ENCODE measurements at regions not wholly inside any gene's neighbourhood (a gene's known extent, or its start where the extent isn't known, plus 50 kb on each side); places are given as distances from the start of the nearest gene placed in this dataset.
"Not testable (repeated sequence)": the region's sequence is repeated elsewhere in the genome, so short reads cannot be mapped to it uniquely, and the experiment has no call there.

DNA sequence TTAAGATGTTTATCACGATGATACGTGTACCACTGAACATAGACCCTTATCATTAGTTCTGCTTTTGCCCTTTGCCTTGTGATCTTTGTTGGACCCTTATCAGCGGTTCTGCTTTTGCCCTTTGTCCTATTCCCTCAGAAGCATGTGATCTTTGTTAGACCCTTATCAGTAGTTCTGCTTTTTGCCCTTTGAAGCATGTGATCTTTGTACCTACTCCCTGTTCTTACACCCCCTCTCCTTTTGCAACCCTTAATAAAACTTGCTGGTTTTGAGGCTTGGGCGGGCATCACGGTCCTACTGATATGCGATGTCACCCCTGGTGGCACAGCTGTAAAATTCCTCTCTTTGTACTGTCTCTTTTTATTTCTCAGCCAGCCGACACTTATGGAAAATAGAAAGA, 117.0 kb downstream of the SDHAF3 start:
- not testable (repeated sequence) for DNase-seq

DNA sequence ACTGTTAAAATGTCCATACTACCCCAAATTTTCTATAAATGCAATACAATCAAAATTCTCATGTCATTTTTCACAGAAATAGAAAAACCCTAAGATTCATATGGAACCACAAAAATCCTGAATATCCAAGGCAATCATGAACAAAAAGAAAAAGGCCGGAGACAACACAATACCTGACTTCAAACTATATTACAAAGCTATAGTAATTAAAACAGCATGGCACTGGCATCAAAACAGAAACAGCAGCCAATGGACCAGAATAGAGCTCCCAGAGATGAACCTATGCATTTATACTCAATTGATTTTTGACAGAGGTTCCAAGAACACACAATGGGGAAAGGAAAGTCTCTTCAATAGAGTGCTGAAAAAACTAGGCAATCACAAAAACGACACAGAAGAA, 128.8 kb downstream of the SDHAF3 start:
- no peak for DNase-seq

DNA sequence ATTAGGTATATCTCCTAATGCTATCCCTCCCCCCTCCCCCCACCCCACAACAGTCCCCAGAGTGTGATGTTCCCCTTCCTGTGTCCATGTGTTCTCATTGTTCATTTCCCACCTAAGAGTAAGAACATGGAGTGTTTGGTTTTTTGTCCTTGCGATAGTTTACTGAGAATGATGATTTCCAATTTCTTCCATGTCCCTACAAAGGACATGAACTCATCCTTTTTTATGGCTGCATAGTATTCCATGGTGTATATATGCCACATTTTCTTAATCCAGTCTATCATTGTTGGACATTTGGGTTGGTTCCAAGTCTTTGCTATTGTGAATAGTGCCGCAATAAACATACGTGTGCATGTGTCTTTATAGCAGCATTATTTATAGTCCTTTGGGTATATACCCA, 140.7 kb downstream of the SDHAF3 start:
- not testable (repeated sequence) for DNase-seq

DNA sequence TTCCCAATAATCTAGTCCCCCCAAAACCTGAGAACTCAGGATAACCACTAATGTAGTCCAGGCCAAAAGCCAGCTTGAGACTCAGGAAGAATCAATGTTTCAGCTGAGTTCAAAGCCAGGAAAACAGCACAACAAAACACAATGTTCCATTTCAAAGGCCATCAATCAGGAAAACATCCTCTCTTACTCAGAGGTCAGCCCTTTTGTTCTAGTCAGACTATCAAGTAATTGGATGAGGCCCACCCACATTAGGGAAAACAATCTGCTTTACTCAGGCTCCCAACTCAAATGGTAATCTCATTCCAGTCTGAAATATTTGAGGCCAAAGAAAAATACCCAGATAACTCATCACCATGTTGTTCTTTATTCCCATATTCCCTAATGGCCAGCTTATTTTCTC, 152.2 kb downstream of the SDHAF3 start:
- DNase-seq = no peak

DNA sequence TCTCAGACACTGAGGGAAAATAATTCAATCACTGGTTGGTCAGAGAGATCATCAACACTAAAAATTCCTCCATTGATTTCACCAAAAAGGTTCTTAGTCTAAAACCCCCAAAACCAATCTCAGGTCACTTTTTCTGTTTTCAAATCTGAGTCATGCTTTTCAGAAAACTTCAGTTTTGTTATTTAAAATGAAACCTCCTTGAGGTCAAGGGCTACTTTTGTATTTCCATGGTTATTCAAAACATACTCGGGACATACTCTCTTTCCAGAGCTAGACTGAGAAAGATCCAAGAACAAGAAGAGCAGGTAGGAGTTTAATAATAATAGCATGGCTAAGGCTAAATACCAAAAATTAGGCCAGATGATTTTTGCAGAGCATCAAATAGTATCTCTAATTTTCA, 152.8 kb downstream of the SDHAF3 start:
- DNase-seq = no peak

DNA sequence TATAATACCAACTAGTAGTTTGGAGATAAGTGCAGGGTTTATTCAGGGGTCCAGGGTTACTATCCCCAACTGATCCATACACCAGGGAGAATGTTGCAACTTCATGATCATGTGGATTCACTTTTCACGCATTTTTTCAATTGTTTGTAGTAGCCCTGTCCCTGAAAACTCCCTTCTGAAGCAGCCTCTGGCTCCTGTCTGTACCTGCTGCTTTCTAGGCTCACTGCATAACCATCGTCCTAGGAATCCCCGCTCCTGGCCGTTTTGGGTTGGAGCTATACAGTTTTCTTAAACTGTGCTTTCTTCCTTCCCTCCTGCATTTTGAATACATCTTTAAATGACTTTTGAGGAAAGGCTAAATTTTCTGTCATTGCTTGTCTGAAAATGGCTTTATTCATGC, 154.1 kb downstream of the SDHAF3 start:
- DNase-seq = no peak

DNA sequence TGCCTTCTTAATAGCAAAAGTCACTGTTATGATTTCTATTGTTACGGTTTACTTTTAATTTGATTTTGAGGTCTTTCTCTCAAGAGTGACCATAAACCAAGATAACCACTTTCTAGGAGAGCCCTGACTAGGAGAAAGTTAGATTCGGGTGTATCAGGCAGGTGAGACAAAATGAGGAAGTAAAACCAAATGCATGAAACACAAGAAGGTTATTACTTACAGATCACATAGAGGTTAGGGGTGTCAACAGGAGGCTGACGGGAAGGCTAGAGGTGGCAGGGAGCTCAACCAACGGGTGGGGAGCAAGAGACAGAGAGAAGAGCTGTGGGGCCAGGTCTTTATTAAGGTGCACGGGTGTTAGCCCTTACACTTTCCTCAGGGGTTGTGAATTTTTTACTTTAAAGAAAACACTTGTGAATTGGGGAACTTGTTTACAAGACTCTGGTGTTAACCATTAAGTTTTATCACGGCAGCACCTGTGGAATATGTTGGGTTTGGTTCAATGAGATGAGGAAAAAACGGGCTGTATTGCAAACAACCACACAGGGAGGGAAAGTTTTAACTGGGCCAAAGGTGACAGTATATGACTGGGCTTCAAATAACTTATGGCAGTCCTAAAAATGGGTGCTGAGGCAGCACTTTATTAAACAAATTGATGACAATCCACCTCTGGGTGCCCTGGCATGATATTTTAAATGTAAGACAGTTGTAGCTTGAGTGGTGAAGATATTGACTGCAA, 154.9 kb downstream of the SDHAF3 start:
- no peak for DNase-seq

DNA sequence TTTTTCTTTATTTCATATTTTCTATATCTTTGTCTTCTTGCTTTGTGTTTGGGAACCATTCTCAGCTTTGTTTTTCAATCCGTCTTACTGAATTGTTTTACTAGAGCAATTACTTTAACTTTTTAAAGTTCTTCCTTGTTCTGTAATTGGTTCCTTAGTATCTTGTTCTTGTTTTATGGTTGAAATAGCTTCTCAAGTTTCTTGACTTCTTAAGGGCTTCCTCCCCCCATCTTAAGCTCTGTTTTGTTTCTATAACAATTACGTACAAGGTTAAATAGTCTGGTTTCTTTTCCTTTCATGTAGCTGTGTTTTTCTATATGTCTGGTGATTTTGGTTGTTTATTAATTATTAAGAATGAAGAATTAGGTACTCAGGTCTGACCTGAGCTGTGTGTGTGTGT, 158.0 kb downstream of the SDHAF3 start:
- DNase-seq = no peak

DNA sequence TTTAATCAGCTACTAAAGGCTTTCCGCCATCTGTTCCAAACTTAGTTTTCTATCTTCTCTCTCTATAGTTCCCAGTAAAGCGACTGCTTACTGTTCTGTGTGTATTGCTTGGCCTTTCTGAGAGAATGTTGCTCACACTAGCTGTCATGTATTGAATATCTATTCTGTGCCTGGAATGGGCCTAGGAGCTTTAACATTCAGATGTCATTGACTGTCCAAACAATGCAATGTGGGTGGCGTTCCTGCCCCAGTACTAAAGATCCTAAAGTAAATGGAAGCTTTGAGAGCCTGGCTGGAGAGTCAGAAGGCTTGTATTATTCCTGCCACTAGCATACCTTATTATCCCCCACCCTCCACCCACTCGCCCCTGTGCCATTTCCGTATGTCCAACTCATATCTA, 163.5 kb downstream of the SDHAF3 start:
- DNase-seq = no peak

DNA sequence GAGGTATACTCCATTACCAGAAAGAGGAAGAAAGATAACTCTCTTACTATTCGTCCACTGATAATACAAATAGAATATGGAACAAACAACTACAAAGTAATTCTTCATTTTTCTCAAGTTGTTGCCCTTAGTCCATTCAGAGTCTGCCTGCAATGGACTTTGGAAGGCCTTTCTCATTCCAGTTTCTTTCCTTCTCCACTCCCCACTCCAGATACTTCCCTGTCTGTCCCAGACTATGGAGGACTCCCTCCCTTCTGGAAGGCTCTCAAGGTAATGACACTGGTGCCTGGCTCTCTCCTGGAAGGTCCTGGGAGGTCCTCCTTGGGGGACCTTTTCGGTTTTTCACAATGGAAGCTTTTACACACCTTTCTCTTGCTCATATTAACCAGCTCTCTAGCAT, 167.8 kb downstream of the SDHAF3 start:
- DNase-seq = no peak

DNA sequence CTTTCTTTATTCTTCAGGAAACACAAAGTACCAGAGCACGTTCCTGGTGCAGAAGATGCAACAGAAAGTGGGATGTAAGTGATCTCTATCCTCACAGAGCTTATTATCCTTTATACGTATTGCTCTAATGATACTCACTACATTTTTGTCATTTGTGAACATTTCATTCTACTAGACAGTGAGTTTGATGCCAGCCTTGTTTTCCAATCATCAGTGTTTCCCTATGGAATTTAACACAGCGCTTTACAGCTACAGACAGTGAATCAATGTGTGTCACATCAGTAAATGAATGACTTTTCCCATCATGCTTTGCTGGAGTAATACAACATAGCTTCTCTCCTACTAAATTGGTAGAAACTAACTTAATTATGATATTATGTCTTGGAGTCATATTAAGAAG, 175.5 kb downstream of the SDHAF3 start:
- no peak for DNase-seq

DNA sequence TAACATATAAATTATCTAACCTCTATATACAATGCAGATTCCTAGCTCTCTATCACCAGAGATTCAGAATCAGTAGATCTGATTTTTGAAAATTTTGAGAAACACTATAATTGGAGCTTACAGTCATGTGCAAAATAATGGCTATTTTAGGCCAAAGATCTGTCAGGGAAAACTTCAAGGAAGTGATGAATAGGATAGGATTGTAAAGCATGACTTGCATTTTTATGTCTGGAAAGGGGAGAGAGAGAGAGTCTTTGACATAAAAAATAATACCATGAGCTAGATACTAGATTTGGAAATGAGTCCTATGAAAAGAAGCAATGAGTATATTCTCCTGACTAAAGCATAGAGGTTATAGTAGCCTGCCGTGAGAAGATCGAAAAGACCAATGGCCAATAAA, 181.1 kb downstream of the SDHAF3 start:
- peak; percentile 77 for DNase-seq

DNA sequence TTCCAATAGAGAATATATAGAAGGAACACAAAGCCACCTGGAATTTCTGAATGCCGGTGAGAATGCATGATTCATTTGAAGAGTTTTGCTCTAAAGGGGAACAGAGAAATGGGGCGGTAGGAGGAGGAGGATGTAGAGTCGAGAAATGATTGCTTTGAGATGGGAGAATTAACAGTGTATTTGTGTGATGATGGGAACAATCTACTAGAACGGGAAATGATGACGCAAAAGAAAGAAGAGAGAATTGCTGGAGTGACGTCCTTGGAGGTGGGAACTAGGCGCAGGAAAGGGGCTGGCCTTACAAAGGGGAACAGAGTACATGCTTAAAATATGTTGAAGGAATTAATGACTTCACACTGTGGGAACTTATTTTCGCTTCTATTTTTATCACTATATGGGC, 188.1 kb downstream of the SDHAF3 start:
- no peak for DNase-seq

DNA sequence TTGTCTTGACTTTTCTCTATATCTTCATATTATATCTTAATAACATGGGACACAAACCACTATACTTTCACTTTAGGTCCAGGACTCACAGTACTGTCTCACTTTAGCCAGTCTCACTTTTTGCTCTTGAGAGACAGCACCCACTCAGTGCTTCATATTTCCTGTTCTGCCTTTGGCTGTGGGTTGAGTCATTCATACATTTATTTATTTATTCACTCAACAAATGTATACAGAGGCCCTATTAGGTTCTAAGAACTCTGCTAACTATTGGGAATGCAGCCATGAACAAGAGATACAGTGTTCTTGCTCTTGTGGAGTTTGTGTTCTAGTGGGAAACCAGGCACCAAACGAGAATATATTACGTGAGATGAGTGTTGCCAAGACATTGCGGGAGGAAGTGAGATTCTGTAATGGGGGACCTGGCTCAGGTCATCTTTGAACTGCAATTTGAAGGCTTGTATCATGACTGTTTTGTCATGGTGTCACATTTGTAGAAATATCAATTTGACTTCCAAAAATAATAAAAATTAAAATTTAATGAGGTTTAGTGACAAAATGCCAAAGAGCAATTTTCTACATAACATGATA, 190.1 kb downstream of the SDHAF3 start:
- DNase-seq = peak; percentile 30

DNA sequence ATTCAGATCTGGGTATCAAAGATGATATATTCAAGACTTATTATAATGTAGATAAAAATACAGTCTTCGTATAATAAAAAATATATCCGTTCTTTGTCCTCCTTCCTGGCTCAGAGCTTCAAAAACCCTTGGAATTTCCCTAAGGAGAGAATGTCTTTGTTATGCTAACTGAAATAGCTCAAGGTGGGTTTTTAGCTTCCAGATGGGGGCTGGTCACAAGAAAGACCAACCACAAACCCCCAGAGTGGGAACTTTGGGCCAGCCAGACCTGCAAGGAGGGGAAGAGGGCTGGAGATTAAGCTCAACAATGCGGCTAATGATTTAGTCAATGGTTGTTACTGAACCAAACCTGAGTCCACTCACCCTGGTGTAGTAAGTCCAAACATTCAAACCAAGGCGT, 196.4 kb downstream of the SDHAF3 start:
- no peak for DNase-seq

DNA sequence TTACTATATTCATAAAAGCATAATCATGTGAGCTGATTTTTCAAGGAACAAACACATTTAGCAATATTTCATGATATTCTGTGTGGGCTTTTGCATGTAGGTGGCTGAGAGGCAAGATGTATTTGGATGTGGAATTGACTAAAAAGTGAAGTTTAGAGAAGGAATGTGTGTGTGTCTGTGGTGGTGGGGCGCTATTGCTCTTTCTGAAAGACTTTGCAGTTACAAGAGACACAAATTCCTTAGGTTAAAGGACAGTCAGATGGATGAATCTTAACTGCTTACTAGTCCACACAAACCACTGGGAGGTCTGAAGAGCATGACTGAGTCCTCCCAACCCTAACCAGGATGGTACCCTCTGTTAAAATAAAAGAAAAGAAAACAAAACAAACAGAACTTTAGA, 200.1 kb downstream of the SDHAF3 start:
- DNase-seq = no peak

DNA sequence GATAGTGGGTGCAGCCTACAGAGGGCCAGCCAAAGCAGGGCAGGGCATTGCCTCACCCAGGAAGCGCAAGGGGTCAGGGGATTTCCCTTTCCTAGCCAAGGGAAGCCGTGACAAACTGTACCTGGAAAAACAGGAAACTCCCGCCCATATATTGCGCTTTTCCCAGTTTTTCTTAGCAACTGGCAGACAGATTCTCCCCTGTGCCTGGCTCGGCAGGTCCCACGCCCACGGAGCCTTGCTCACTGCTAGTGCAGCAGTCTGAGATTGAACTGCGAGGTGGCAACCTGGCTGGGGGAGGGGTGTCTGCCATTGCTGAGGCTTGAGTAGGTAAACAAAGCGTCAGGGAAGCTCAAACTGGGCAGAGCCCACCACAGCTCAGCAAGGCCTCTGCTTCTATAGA, 212.4 kb downstream of the SDHAF3 start:
- not testable (repeated sequence) for DNase-seq

DNA sequence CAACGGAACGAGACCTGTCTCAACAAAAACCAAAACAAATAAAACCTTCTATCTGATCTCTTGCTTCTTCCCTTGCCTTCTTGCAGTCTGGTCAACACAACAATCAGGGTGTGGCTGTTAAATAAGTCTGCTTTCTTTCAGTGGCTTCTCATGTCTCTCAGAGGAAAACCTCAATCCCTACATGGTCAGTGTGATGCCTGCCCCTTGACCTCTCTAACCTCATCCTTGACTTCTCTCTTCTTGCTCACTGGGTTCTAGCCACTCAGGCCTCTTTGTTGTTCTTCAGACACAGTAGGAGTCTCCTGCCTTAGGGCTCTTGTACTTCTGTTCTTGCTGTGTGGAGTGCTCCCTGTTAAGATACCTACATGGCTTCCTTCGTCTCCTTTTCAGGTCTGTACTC, 220.4 kb downstream of the SDHAF3 start:
- no peak for DNase-seq

DNA sequence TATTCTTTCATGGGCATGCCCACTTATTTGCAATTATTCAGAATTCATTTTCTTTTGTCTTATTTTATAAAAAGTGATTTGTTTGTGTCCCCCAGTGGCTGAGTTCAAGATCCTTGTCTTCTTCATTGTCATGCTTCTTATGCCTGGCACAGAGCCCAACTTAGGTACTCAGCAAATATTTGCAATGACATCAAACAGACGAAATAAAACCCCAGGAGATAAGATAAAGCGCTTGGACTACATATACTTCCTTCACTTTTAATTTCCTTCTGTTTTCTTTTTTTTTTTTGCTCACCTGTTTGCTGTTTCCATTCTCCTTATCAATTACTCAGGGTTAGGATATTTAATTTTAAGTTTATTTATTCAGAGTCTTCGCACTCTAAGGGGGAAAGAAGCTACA, 225.0 kb downstream of the SDHAF3 start:
- DNase-seq = no peak

DNA sequence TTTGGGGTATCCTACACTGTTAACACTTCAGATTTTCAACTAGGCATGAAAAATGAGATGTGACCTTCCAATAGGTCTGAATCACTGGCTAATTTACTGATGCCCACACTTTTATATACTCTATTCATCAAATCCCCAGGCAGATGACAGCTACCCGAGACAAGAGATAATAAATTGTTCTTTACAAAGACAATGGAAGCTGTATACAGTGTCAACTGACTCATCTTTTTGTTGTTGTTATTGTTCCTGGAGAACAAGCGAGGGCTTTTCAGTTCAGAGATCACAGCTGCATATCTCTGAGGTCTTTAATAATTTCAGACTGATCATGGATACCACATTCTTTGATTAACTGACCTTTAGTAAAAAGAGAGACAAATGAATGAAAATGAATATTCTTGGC, 228.9 kb downstream of the SDHAF3 start:
- DNase-seq = no peak

DNA sequence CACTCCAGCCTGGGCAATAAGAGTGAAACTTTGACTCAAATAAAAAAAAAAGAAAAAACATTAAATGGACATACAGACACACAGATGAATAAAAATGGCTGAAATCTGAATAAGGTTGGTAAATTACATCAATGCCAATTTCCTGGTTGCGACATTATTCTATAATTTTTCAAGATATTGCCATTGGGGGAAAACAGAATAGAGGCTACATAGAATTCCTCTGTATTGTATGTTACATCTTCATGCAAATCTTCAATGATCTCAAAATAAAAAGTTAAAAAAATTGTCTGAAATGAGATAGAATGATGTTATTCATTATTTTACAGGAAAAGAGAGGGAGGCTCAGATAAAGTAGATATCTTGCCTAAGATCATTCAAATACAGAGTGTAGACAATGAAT, 234.0 kb downstream of the SDHAF3 start:
- DNase-seq = no peak

DNA sequence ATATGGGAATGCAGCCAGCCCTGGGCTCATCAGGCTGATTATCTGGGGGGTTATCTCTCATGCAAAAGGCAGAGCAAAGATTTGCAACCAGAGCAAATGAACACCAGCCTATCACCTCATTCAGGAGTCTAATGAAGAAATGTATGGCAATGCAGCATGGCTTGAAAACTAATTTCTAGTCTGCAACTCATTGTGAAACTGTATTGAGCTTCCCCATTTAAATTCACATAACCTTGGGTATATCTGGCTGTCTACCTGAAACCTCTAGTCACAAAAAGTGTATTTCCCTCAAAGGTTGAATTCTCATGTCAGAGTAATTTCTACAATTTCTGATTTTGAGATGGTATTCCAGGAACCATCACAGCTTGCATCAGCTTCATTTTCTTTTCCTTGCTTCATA, 240.0 kb downstream of the SDHAF3 start:
- DNase-seq = no peak

DNA sequence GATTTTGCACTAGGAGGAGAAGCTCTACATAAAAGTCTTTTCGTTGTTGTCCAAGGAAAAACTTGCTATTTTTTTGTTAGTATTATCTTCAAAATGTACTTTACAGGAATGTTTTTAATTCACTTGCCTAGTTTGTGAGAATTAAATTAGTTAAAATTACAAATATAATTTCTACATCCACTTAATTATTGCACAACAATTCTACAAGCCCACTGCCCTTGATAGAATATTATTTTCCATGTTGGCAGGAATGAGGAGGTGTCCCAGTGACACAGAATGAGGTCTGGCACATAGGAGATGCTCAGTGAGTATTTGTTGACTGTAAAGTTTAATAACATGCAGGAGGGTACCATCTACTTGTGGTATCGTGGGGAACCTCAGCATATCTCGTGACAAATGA, 255.4 kb downstream of the SDHAF3 start:
- no peak for DNase-seq

DNA sequence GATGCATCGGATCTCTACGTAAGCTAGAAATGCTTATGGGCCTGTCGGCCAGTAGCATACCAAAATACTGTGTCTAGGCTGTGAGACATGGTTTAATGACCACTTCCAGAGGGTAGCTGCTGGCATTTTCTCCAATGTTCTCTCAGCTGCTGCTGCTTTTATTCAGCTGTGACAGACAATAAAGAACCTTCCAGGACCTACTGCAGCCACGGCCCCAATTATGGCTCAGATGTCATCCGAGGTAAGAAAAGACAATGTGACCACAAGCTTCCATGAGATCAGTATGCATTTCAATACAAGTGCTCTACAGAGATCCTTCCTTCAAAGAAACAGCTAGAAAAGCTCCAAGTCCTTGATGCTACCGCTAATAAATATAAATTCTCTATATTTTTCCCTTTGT, 256.2 kb downstream of the SDHAF3 start:
- no peak for DNase-seq

DNA sequence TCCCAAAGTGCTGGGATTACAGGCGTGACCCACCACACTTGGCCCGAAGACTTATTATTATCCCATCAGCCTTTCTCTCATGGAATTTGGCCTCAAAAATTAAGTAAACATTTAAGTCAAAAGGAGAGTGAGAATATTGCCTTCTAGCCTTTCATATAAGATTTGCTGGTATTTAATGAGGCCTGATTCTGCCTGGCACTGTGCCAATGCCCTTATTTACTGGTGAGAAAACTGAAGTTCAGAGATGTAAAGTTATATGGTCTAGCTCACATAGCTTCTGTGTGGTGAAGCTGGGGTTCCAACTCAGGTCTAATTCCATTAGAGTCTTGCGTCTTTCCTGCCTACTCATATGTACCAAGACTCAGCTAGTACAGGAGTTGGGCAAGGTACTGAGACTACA, 260.2 kb downstream of the SDHAF3 start:
- no peak for DNase-seq
